Trophoblast cell (in vitro differentiated cells and primary cell): ENCODE measurements at regions not wholly inside any gene's neighbourhood (a gene's known extent, or its start where the extent isn't known, plus 50 kb on each side); places are given as distances from the start of the nearest gene placed in this dataset.
A peak's percentile ranks its signal among the peaks of the same experiment; 100 is the strongest.
"Not testable (repeated sequence)": the region's sequence is repeated elsewhere in the genome, so short reads cannot be mapped to it uniquely, and the experiment has no call there.

Experiments used
- DNase-seq, 2 donors: peaks; one replicate each; pipeline ENCODE4 v3.0.0-alpha.2; 2016
- H2AFZ ChIP-seq: 2 replicates; pipeline ENCODE4 v1.6.1; 2013; ENCODE audit warnings: low read length, moderate library complexity, mild to moderate bottlenecking; ENCODE audit not compliant: insufficient read depth, poor library complexity
- H2AK5ac ChIP-seq: 2 replicates; pipeline ENCODE4 v1.6.1; 2013; ENCODE audit warnings: mild to moderate bottlenecking, low read length
- H2BK120ac ChIP-seq: 2 replicates; pipeline ENCODE4 v1.6.1; 2013; ENCODE audit warnings: low read length, mild to moderate bottlenecking, moderate library complexity; ENCODE audit not compliant: insufficient read depth, poor library complexity
- H2BK12ac ChIP-seq: 2 replicates; pipeline ENCODE4 v1.6.1; 2013; ENCODE audit warnings: mild to moderate bottlenecking, low read length, moderate library complexity
- H2BK5ac ChIP-seq: 2 replicates; pipeline ENCODE4 v1.6.1; 2013; ENCODE audit warnings: low read length, low read depth, moderate library complexity, mild to moderate bottlenecking; ENCODE audit not compliant: poor library complexity
- H3K14ac ChIP-seq: 2 replicates; pipeline ENCODE4 v1.6.1; 2013; ENCODE audit warnings: mild to moderate bottlenecking, low read length
- H3K18ac ChIP-seq: 2 replicates; pipeline ENCODE4 v1.6.1; 2013; ENCODE audit warnings: mild to moderate bottlenecking, low read length
- H3K23ac ChIP-seq: 2 replicates; pipeline ENCODE4 v1.6.1; 2013; ENCODE audit warnings: low read length
- H3K27ac ChIP-seq: 2 replicates; pipeline ENCODE4 v1.5.1; 2013; ENCODE audit warnings: low read depth, mild to moderate bottlenecking, inconsistent platforms, low read length, moderate library complexity
- H3K27me3 ChIP-seq: 2 replicates; pipeline ENCODE4 v1.6.1; 2013; ENCODE audit warnings: inconsistent platforms, mild to moderate bottlenecking, low read length, moderate library complexity; ENCODE audit not compliant: insufficient read depth
- H3K36me3 ChIP-seq, 2 experiments: 1 replicate in 1 of 2; 2 replicates in 1 of 2; pipeline ENCODE4 v1.6.1; 2013; ENCODE audit warnings: low read length in 2 of 2, mild to moderate bottlenecking in 2 of 2, moderate library complexity in 1 of 2; ENCODE audit not compliant: insufficient read depth in 2 of 2, control insufficient read depth in 1 of 2
- H3K4ac ChIP-seq: 2 replicates; pipeline ENCODE4 v1.6.1; 2013; ENCODE audit warnings: low read depth, mild to moderate bottlenecking, low read length, moderate library complexity
- H3K4me1 ChIP-seq, 2 experiments: 1 replicate in 1 of 2; 2 replicates in 1 of 2; pipeline ENCODE4 v1.6.1; 2013; ENCODE audit warnings: low read length in 2 of 2, mild to moderate bottlenecking in 2 of 2, moderate library complexity in 1 of 2; ENCODE audit not compliant: insufficient read depth in 2 of 2, control insufficient read depth in 1 of 2
- H3K4me2 ChIP-seq: 2 replicates; pipeline ENCODE4 v1.6.1; 2013; ENCODE audit warnings: inconsistent platforms, mild to moderate bottlenecking, low read length, moderate library complexity
- H3K4me3 ChIP-seq: 2 replicates; pipeline ENCODE4 v1.5.1; 2013; ENCODE audit warnings: mild to moderate bottlenecking, low read depth, low read length, inconsistent platforms
- H3K79me1 ChIP-seq: one replicate; pipeline ENCODE4 v1.6.1; 2013; ENCODE audit warnings: low read length
- H3K79me2 ChIP-seq: 2 replicates; pipeline ENCODE4 v1.6.1; 2013; ENCODE audit warnings: low read length, mild to moderate bottlenecking; ENCODE audit not compliant: control insufficient read depth, insufficient read depth, poor library complexity
- H3K9ac ChIP-seq: 2 replicates; pipeline ENCODE4 v1.6.1; 2013; ENCODE audit warnings: mild to moderate bottlenecking, low read length
- H3K9me3 ChIP-seq: 2 replicates; pipeline ENCODE4 v1.6.1; 2013; ENCODE audit warnings: low read depth, mild to moderate bottlenecking, control low read depth, inconsistent platforms, low read length; ENCODE audit not compliant: insufficient read depth
- H4K12ac ChIP-seq: 2 replicates; pipeline ENCODE4 v1.6.1; 2013; ENCODE audit warnings: low read depth, mild to moderate bottlenecking, low read length, moderate library complexity
- H4K8ac ChIP-seq: 2 replicates; pipeline ENCODE4 v1.6.1; 2013; ENCODE audit warnings: low read depth, mild to moderate bottlenecking, low read length, moderate library complexity
- H4K91ac ChIP-seq: one replicate; pipeline ENCODE4 v1.6.1; 2013; ENCODE audit warnings: low read depth, mild to moderate bottlenecking, low read length, moderate library complexity
- WGBS: extraction: QIAGEN DNeasy Blood & Tissue Kit; methylation state at CpG from one replicate; pipeline ENCODE4 v1.1.7; 2013; ENCODE audit warnings: missing lambda C conversion rate; ENCODE audit not compliant: insufficient read length, insufficient coverage; ENCODE audit errors: extremely low coverage; 5-methylcytosine and 5-hydroxymethylcytosine counted together

DNA sequence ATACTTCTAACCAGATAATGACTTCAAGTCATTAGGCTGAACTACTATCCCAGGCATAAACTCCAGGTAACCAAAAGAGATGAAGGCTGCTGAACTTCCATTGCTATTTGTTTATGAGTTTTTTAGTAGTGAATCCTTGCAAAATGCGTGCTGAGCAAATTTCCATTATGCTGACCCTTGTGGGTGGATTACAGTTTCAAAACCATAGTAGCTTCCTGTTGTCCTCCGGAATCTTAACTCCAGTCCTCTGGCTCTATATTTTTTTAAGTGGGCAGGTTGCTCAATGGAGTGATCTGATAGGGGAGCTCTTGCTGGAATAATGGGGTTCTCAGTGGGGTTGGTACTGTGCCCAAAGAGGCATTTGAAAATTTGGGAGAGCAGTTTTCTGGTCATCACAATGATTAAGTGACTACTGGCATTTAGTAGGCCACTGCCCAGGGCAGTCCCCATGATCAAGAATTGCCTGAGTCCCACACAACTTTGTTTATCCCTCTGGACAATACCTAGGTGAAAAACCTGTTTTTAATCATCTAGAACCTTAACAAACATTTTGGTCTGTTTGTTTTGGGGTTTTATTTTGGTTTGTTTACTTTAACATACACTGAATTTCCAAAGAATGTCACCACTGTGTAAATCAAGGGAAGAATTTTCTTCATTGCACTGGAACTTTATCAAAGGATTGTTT lies 302.3 kb upstream of the GATB start:
- Histone ChIP-seq H4K12ac (no peak overlapping the region), H3K4me2 (no peak overlapping the region), H3K79me1 (no peaks in the 10 kb centered on the region), H2BK5ac (no peak overlapping the region), H3K36me3 (no peaks in the 10 kb centered on the region), H3K4ac (no peak overlapping the region), H3K9ac (no peak overlapping the region), H4K8ac (no peak overlapping the region), H3K4me1 (peaks cover 2 to 5% of the 10 kb centered on the region in 2 experiments), H3K27ac (no peak overlapping the region), H2AK5ac (no peak overlapping the region), H2BK12ac (no peak overlapping the region), H3K18ac (no peak overlapping the region), H3K23ac (no peak overlapping the region), H2BK120ac (no peak overlapping the region), H3K14ac (no peak overlapping the region), H4K91ac (no peak overlapping the region), H3K9me3 (no peaks in the 10 kb centered on the region), H3K27me3 (no peaks in the 10 kb centered on the region), H3K4me3 (no peak overlapping the region), H3K79me2 (no peaks in the 10 kb centered on the region), H2AFZ (no peak overlapping the region)
- DNase-seq = peak; percentile 28 to 33
- WGBS = no CpG with 5 or more reads among the region's 2 CpGs

DNA sequence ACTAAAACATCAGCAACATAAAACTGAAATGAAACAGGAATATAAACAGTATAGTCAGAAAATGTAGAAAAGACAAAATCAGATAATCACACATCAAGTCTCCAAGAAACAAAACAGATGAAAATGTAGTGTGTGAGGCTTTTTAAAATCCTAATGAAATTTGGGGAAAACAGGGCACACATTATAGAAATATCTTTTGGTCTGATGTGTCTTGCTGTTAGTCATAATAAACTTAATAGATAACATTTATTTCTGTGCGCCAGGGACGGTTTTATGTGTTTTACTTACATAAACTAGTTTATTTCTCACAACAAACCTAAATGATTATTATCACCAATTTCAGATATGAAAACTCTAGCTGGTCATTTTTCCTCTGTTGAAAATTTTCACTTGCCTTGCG lies 293.9 kb upstream of the GATB start:
- H3K4me2 ChIP-seq = no peak overlapping the region
- H2BK12ac ChIP-seq = no peak overlapping the region
- H2BK120ac ChIP-seq = no peak overlapping the region
- no CpG with 5 or more reads among the region's 3 CpGs for WGBS
- H3K79me1 ChIP-seq = no peaks in the 10 kb centered on the region
- no peaks in the 10 kb centered on the region for H3K36me3 ChIP-seq
- no peak overlapping the region for H3K4ac ChIP-seq
- H3K9ac ChIP-seq = no peak overlapping the region
- DNase-seq = no peak
- no peak overlapping the region for H3K4me3 ChIP-seq
- H2AFZ ChIP-seq = no peak overlapping the region
- H3K9me3 ChIP-seq = peaks cover 3% of the 10 kb centered on the region
- H3K79me2 ChIP-seq = no peaks in the 10 kb centered on the region
- no peak overlapping the region for H2AK5ac ChIP-seq
- no peak overlapping the region for H3K27ac ChIP-seq
- no peak overlapping the region for H4K8ac ChIP-seq
- H3K4me1 ChIP-seq = peaks cover 0 to 3% of the 10 kb centered on the region in 2 experiments
- H4K12ac ChIP-seq = no peak overlapping the region
- H3K27me3 ChIP-seq = no peaks in the 10 kb centered on the region
- no peak overlapping the region for H4K91ac ChIP-seq
- H3K14ac ChIP-seq = no peak overlapping the region
- H3K23ac ChIP-seq = no peak overlapping the region
- no peak overlapping the region for H2BK5ac ChIP-seq
- H3K18ac ChIP-seq = no peak overlapping the region

DNA sequence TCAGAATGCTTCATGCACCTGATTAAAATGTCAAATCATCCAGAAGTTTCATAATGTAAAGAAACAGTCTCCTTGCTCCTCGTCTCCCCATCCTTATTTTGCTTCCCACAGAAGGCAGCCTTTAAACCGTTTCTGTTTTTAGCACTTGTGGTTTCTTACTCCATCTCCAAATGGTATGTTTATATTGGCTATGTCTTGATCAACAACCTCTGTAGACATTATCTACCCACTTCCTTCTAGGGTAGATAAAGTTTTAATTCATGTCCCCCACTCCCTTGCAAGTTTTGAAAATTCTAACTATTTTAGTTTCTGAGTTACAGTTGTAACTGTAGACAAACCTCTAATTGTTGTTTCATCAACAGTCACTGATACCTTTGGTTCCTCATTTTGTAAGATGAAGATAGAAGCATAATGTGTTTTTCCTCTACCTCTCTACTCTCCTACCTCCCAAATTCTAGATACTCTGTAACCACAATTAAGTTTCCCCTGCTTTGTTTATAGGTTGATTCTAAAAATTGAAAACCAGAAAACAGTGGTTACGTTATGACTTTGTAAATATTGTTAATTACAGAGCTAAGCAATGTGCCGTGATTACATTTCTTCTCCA lies 291.7 kb upstream of the GATB start:
- no peak for DNase-seq
- no peak overlapping the region for H3K9ac ChIP-seq
- no peak overlapping the region for H3K23ac ChIP-seq
- no peak overlapping the region for H3K27ac ChIP-seq
- no peak overlapping the region for H2AK5ac ChIP-seq
- no peak overlapping the region for H4K91ac ChIP-seq
- no peak overlapping the region for H4K8ac ChIP-seq
- no peak overlapping the region for H4K12ac ChIP-seq
- H3K18ac ChIP-seq = no peak overlapping the region
- no peak overlapping the region for H3K4ac ChIP-seq
- H3K4me3 ChIP-seq = no peak overlapping the region
- no peak overlapping the region for H2BK12ac ChIP-seq
- H3K14ac ChIP-seq = no peak overlapping the region
- no peak overlapping the region for H2AFZ ChIP-seq
- H3K9me3 ChIP-seq = peaks cover 3% of the 10 kb centered on the region
- H3K4me2 ChIP-seq = no peak overlapping the region
- no peak overlapping the region for H2BK120ac ChIP-seq
- no peaks in the 10 kb centered on the region for H3K36me3 ChIP-seq
- no peaks in the 10 kb centered on the region for H3K27me3 ChIP-seq
- no peaks in the 10 kb centered on the region for H3K79me2 ChIP-seq
- peaks cover under 1 to 7% of the 10 kb centered on the region in 2 experiments for H3K4me1 ChIP-seq
- H3K79me1 ChIP-seq = no peaks in the 10 kb centered on the region
- WGBS = no CpG with 5 or more reads among the region's 4 CpGs
- no peak overlapping the region for H2BK5ac ChIP-seq

DNA sequence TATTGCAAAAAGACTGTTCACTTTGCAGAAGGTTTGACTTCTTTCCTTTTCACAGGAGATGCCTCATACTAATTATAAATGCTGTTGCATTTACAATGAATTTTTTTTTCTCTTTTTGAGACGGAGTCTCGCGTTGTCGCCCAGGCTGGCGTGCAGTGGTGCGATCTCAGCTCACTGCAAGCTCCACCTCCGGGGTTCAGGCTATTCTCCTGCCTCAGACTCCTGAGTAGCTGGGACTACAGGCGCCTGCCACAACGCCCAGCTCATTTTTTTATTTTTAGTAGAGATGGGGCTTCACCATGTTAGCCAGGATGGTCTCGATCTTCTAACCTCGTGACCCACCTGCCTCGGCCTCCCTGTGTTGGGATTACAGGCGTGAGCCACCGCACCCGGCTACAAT lies 290.5 kb upstream of the GATB start:
- not testable (repeated sequence) for H3K4me2 ChIP-seq, H2AFZ ChIP-seq, H3K79me1 ChIP-seq, H3K4ac ChIP-seq, H3K9ac ChIP-seq, H3K18ac ChIP-seq, H2BK12ac ChIP-seq, H3K23ac ChIP-seq, H4K12ac ChIP-seq, H4K91ac ChIP-seq, DNase-seq, H3K79me2 ChIP-seq, H3K27me3 ChIP-seq, H3K14ac ChIP-seq, H3K4me3 ChIP-seq, H3K9me3 ChIP-seq, H3K36me3 ChIP-seq, H2AK5ac ChIP-seq, H2BK5ac ChIP-seq, H3K4me1 ChIP-seq, H2BK120ac ChIP-seq, H4K8ac ChIP-seq, H3K27ac ChIP-seq
- no CpG with 5 or more reads among the region's 15 CpGs for WGBS
